Transverse colon (tissue), 3 donors: ENCODE measurements at regions not wholly inside any gene's neighbourhood (a gene's known extent, or its start where the extent isn't known, plus 50 kb on each side); places are given as distances from the start of the nearest gene placed in this dataset.

Experiments used
- CTCF ChIP-seq, 5 experiments: fragments of 200-600 bp in 3 of 5; fragments of 450-650 bp in 2 of 5; sonication (generic) in 3 of 5; IDR thresholded peaks; 1 replicate in 2 of 5; 2 replicates in 3 of 5; pipeline ENCODE4 v1.5.1; 2016 to 2017; ENCODE audit warnings: antibody characterized with exemption in 5 of 5, inconsistent platforms in 3 of 5, mild to moderate bottlenecking in 2 of 5, moderate library complexity in 1 of 5
- EP300 ChIP-seq: sonication (generic); formaldehyde crosslinking; IDR thresholded peaks from one replicate; pipeline ENCODE4 v1.6.1; 2017; ENCODE audit warnings: antibody characterized with exemption, low read depth

- no peak for TF ChIP-seq CTCF (IDR thresholded peaks at IDR 0.05)
- no peak for TF ChIP-seq EP300
Observed at GRCh38 chr13:99905814-99906213, 65.8 kb downstream of the ZIC5 start.
